ENCODE measurements at regions not wholly inside any gene's neighbourhood (a gene's known extent, or its start where the extent isn't known, plus 50 kb on each side); places are given as distances from the start of the nearest gene placed in this dataset.

- TF ChIP-seq CTCF (IDR thresholded peaks at IDR 0.05; ENCODE audit: insufficient read depth, low read depth, low read length) (no peak), EZH2 (IDR thresholded peaks at IDR 0.05; ENCODE audit: insufficient read depth, low read length) (no peak)
- no peak overlapping the region for H3K27ac Mint-ChIP-seq (ENCODE audit: unreplicated experiment)
- H3K27me3 Mint-ChIP-seq (ENCODE audit: low read depth, unreplicated experiment), result no peaks in the 10 kb centered on the region
- H3K27me3 ChIP-seq (ENCODE audit: insufficient read depth, low read length), result no peaks in the 10 kb centered on the region
- no peak overlapping the region for H3K4me3 Mint-ChIP-seq (ENCODE audit: unreplicated experiment)
- H3K36me3 ChIP-seq (ENCODE audit: insufficient read depth, low read length), result no peaks in the 10 kb centered on the region
- no peak overlapping the region for H2AFZ ChIP-seq (ENCODE audit: low read depth, low read length)
- no peaks in the 10 kb centered on the region for H3K9me3 ChIP-seq (ENCODE audit: insufficient read depth, low read depth, low read length)
- no peaks in the 10 kb centered on the region for H3K36me3 Mint-ChIP-seq (ENCODE audit: low read depth, unreplicated experiment)
- DNase-seq (ENCODE audit: low read depth) (no peak), FAIRE-seq (no peak)
- H3K4me1 Mint-ChIP-seq (ENCODE audit: low read depth, unreplicated experiment), result no peaks in the 10 kb centered on the region
- H3K9ac ChIP-seq (ENCODE audit: low read length), result no peak overlapping the region
- no peaks in the 10 kb centered on the region for H3K9me3 Mint-ChIP-seq (ENCODE audit: unreplicated experiment)
- no peak overlapping the region for H3K4me2 ChIP-seq (ENCODE audit: low read length)
- H4K20me1 ChIP-seq (ENCODE audit: insufficient read depth, low read length), result no peaks in the 10 kb centered on the region
- no peaks in the 10 kb centered on the region for H3K79me2 ChIP-seq (ENCODE audit: insufficient read depth, low read length)
- H3K4me1 ChIP-seq (ENCODE audit: insufficient read depth, low read length), result no peaks in the 10 kb centered on the region
- no peak overlapping the region for H3K4me3 ChIP-seq (ENCODE audit: insufficient read depth, low read depth, low read length)
- no peak overlapping the region for H3K27ac ChIP-seq (ENCODE audit: low read depth, low read length)
These were observed 634.7 kb downstream of the PCDH17 start for GRCh38 chr13:58266271-58266670.

GRCh38 chr13:58298556-58299135 lies 667.1 kb downstream of the PCDH17 start:
- H3K4me2 ChIP-seq (ENCODE audit: low read length), result no peak overlapping the region
- no peaks in the 10 kb centered on the region for H3K27me3 Mint-ChIP-seq (ENCODE audit: low read depth, unreplicated experiment)
- no peak overlapping the region for H2AFZ ChIP-seq (ENCODE audit: low read depth, low read length)
- H3K27me3 ChIP-seq (ENCODE audit: insufficient read depth, low read length), result no peaks in the 10 kb centered on the region
- H3K36me3 ChIP-seq (ENCODE audit: insufficient read depth, low read length), result no peaks in the 10 kb centered on the region
- no peak overlapping the region for H3K27ac ChIP-seq (ENCODE audit: low read depth, low read length)
- FAIRE-seq (no peak), DNase-seq (ENCODE audit: low read depth) (no peak)
- no peaks in the 10 kb centered on the region for H3K79me2 ChIP-seq (ENCODE audit: insufficient read depth, low read length)
- H3K4me1 ChIP-seq (ENCODE audit: insufficient read depth, low read length), result no peaks in the 10 kb centered on the region
- no peaks in the 10 kb centered on the region for H3K4me1 Mint-ChIP-seq (ENCODE audit: low read depth, unreplicated experiment)
- no peak overlapping the region for H3K9ac ChIP-seq (ENCODE audit: low read length)
- H3K27ac Mint-ChIP-seq (ENCODE audit: unreplicated experiment), result no peak overlapping the region
- H3K4me3 Mint-ChIP-seq (ENCODE audit: unreplicated experiment), result no peak overlapping the region
- no peak for TF ChIP-seq EZH2 (IDR thresholded peaks at IDR 0.05; ENCODE audit: insufficient read depth, low read length)
- TF ChIP-seq CTCF (IDR thresholded peaks at IDR 0.05; ENCODE audit: insufficient read depth, low read depth, low read length), result no peak
- no peaks in the 10 kb centered on the region for H3K36me3 Mint-ChIP-seq (ENCODE audit: low read depth, unreplicated experiment)
- no peak overlapping the region for H3K4me3 ChIP-seq (ENCODE audit: insufficient read depth, low read depth, low read length)
- no peaks in the 10 kb centered on the region for H3K9me3 Mint-ChIP-seq (ENCODE audit: unreplicated experiment)
- no peaks in the 10 kb centered on the region for H4K20me1 ChIP-seq (ENCODE audit: insufficient read depth, low read length)
- H3K9me3 ChIP-seq (ENCODE audit: insufficient read depth, low read depth, low read length), result no peaks in the 10 kb centered on the region

GRCh38 chr13:58300224-58300623 lies 668.7 kb downstream of the PCDH17 start:
- no peaks in the 10 kb centered on the region for H3K27me3 Mint-ChIP-seq (ENCODE audit: low read depth, unreplicated experiment)
- no peak for TF ChIP-seq EZH2 (IDR thresholded peaks at IDR 0.05; ENCODE audit: insufficient read depth, low read length)
- no peak for TF ChIP-seq CTCF (IDR thresholded peaks at IDR 0.05; ENCODE audit: insufficient read depth, low read depth, low read length)
- H3K4me3 Mint-ChIP-seq (ENCODE audit: unreplicated experiment), result no peak overlapping the region
- H3K4me3 ChIP-seq (ENCODE audit: insufficient read depth, low read depth, low read length), result no peak overlapping the region
- no peak overlapping the region for H3K27ac Mint-ChIP-seq (ENCODE audit: unreplicated experiment)
- FAIRE-seq, result no peak
- H3K9ac ChIP-seq (ENCODE audit: low read length), result no peak overlapping the region
- H2AFZ ChIP-seq (ENCODE audit: low read depth, low read length), result no peak overlapping the region
- no peaks in the 10 kb centered on the region for H3K4me1 ChIP-seq (ENCODE audit: insufficient read depth, low read length)
- H3K4me2 ChIP-seq (ENCODE audit: low read length), result no peak overlapping the region
- no peaks in the 10 kb centered on the region for H3K9me3 ChIP-seq (ENCODE audit: insufficient read depth, low read depth, low read length)
- no peak overlapping the region for H3K27ac ChIP-seq (ENCODE audit: low read depth, low read length)
- DNase-seq (ENCODE audit: low read depth), result peak; percentile 33
- no peaks in the 10 kb centered on the region for H3K4me1 Mint-ChIP-seq (ENCODE audit: low read depth, unreplicated experiment)
- no peaks in the 10 kb centered on the region for H3K79me2 ChIP-seq (ENCODE audit: insufficient read depth, low read length)
- no peaks in the 10 kb centered on the region for H3K36me3 ChIP-seq (ENCODE audit: insufficient read depth, low read length)
- H3K36me3 Mint-ChIP-seq (ENCODE audit: low read depth, unreplicated experiment), result no peaks in the 10 kb centered on the region
- no peaks in the 10 kb centered on the region for H4K20me1 ChIP-seq (ENCODE audit: insufficient read depth, low read length)
- H3K9me3 Mint-ChIP-seq (ENCODE audit: unreplicated experiment), result no peaks in the 10 kb centered on the region
- no peaks in the 10 kb centered on the region for H3K27me3 ChIP-seq (ENCODE audit: insufficient read depth, low read length)
